ENCODE measurements at regions not wholly inside any gene's neighbourhood (a gene's known extent, or its start where the extent isn't known, plus 50 kb on each side); places are given as distances from the start of the nearest gene placed in this dataset.

DNA sequence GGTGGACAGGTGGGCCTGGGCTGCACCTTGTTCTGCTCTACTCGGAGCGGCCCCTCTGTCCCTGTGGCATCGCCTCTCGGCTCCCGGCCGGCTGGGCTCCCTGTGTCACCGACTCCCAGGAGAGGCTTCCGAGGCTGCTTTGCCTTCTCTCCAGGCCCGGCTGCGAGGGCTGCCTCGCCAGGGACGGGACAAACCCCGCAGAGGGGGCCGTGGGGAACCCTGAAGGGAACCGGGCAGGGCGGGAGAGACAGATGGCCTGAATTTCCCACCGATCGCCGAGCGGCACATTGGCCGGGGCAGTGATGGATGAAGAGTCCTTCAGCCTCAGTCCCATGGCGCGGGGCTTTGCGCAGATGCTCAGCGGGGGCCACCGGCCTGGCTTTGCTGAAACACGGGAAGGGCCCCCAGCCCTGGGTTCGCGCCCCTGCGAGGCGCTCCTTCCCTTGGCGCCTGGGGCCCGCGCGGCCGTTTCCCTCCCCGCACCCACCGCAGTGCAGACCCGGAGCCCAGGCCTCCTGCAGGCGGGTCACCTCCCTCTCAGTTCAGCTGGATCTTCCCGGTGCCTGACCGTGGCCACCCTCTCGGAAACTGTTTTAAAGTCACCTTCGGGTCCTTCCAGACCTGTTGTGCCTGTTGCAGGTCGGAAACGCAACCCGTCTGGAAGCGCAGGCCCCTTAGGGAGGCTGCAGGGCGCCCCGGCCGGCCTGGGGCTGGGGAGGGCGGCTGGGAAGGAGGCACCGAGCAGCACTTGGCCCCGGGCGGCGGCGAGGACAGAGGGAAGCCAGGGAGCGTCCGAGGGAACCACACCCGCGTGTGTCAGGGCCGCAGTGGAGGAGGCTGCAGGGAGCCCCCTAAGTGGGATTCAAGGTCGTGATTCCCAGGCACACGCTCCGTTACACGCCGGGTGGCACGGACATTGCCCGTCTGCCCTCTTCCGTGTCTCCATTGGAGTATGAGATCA, 341.9 kb upstream of the SALL3 start:
- no peak for TF ChIP-seq CTCF (IDR thresholded peaks at IDR 0.05; ENCODE audit: borderline replicate concordance, extremely low read depth, low read length, poor library complexity, severe bottlenecking)
- TF ChIP-seq EZH2 (IDR thresholded peaks at IDR 0.05; ENCODE audit: borderline replicate concordance, low read depth, low read length, severe bottlenecking), result no peak

Measured in DND-41 (cell line).